ENCODE measurements at regions not wholly inside any gene's neighbourhood (a gene's known extent, or its start where the extent isn't known, plus 50 kb on each side); places are given as distances from the start of the nearest gene placed in this dataset.
"Not testable (repeated sequence)": the region's sequence is repeated elsewhere in the genome, so short reads cannot be mapped to it uniquely, and the experiment has no call there.

GRCh38 chr15:20187370-20188355, 353.9 kb downstream of the GOLGA6L6 start:
- H2AFZ ChIP-seq (ENCODE audit: low read length); H3K9ac ChIP-seq (replicated peaks in 1 of 4; ENCODE audit: extremely low read depth in 1 of 4, low read depth in 3 of 4, low read length in 3 of 4); CTCF ChIA-PET (ENCODE audit: partially characterized antibody); H3K4me1 ChIP-seq (replicated peaks in 1 of 4; ENCODE audit: control insufficient read depth in 3 of 4, insufficient read depth in 4 of 4, low read length in 3 of 4); H4K8ac ChIP-seq (ENCODE audit: extremely low read depth, insufficient read depth, low read length); H2AK5ac ChIP-seq (ENCODE audit: low read depth, low read length); H3K18ac ChIP-seq (ENCODE audit: extremely low read depth, low read length); H4K5ac ChIP-seq (ENCODE audit: insufficient read length, low read depth, low read length); H3K4ac ChIP-seq (replicated peaks; ENCODE audit: insufficient read length, low read depth, low read length); H2BK5ac ChIP-seq (ENCODE audit: low read depth, low read length); DNase-seq (ENCODE audit: low read depth in 1 of 2, low spot score in 2 of 2); H3K56ac ChIP-seq (replicated peaks; ENCODE audit: insufficient read length, low read depth, low read length); FAIRE-seq; H3K4me3 ChIP-seq (ENCODE audit: extremely low read depth in 1 of 4, insufficient read depth in 2 of 4, low read depth in 3 of 4, low read length in 4 of 4); H3K36me3 ChIP-seq (ENCODE audit: control insufficient read depth in 2 of 4, insufficient read depth in 4 of 4, low read length in 3 of 4); H3K14ac ChIP-seq (ENCODE audit: insufficient read length); H2BK120ac ChIP-seq (replicated peaks; ENCODE audit: low read depth, low read length); H3K23ac ChIP-seq (ENCODE audit: insufficient read length); H3K27ac ChIP-seq (ENCODE audit: low read depth, low read length); H4K20me1 ChIP-seq (replicated peaks in 1 of 2; ENCODE audit: control insufficient read depth in 1 of 2, insufficient read depth in 2 of 2, low read length in 2 of 2); H2BK20ac ChIP-seq (ENCODE audit: low read length); H4K91ac ChIP-seq (replicated peaks; ENCODE audit: insufficient read length, low read length); H3K79me1 ChIP-seq (ENCODE audit: low read depth, low read length); H2BK12ac ChIP-seq (ENCODE audit: low read depth, low read length); H3K4me2 ChIP-seq (ENCODE audit: insufficient read depth in 1 of 2, low read depth in 2 of 2, low read length in 2 of 2); H2BK15ac ChIP-seq (ENCODE audit: low read length); POLR2A ChIA-PET (ENCODE audit: partially characterized antibody); H3K27me3 ChIP-seq (replicated peaks in 1 of 4; ENCODE audit: control insufficient read depth in 3 of 4, extremely low read depth in 1 of 4, insufficient read depth in 3 of 4, low read length in 3 of 4); H3K23me2 ChIP-seq (ENCODE audit: low read depth, low read length); H3K79me2 ChIP-seq (ENCODE audit: control insufficient read depth in 1 of 2, insufficient read depth in 2 of 2, low read length in 2 of 2): not testable (repeated sequence)
- WGBS, 2 experiments (ENCODE audit: extremely low coverage in 1 of 2, insufficient coverage in 1 of 2, insufficient read length in 1 of 2, insufficient replicate concordance in 2 of 2, low coverage in 1 of 2, low lambda C conversion rate in 2 of 2, missing lambda C conversion rate in 1 of 2): 100% methylated on average over 1 of the region's 1 CpG; no CpG with 5 or more reads in 1 of the 2 experiments
- H3K9me3 ChIP-seq (ENCODE audit: insufficient read depth in 2 of 2, low read depth in 1 of 2, low read length in 1 of 2): peaks cover 13 to 21% of the 10 kb centered on the region in 2 experiments; a peak in 3 of 4 replicates
